CD4-positive, alpha-beta T cell treated with Interleukin-12 subunit alpha and Interleukin-12 subunit beta, for 1 hour (primary cell): ENCODE measurements at regions not wholly inside any gene's neighbourhood (a gene's known extent, or its start where the extent isn't known, plus 50 kb on each side); places are given as distances from the start of the nearest gene placed in this dataset.
"Not testable (repeated sequence)": the region's sequence is repeated elsewhere in the genome, so short reads cannot be mapped to it uniquely, and the experiment has no call there.

Source experiments
- DNase-seq: peaks from one replicate; pipeline ENCODE4 v3.0.0-alpha.2; 2020

GRCh38 chr6:112941613-112942012 is 594.5 kb downstream of the RFPL4B start:
- DNase-seq = no peak

DNA sequence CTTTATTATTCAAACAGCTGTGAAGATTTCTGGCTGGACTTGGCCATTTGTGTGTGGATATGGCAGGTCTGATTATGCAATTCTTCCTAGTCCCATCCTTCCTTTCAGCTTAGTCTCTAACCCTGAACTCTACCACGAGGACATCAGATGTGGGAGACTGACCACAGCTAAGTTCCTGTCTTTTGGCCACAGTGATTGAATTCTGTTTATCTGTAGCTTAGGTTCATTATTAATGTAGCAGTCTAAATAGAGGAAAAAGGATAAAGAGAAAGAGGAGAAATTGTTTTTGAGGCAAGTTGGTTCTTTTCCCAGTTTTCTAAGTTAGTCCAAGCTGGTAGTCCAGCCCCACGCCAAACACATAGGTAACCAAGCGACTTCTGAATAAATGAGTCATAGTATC is 598.9 kb downstream of the RFPL4B start:
- no peak for DNase-seq

DNA sequence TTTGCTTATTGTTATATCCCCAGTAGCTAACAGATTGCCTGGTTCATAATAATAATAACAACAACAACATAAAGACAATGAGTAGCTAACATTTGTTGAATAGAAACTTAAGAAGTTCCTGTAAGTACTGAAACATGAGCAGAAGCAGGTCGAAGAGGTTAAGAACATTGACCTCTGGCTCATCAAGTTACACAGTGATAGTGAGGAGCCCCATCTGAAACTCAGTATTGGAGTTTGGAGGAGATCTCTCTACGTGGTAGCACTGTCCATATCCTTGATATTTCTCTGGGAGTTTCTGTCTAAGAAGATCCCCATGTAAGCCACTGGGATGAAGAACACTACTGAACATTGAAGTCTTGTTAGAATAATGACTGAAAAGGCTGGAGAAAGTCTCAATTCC is 600.4 kb downstream of the RFPL4B start:
- DNase-seq = no peak

DNA sequence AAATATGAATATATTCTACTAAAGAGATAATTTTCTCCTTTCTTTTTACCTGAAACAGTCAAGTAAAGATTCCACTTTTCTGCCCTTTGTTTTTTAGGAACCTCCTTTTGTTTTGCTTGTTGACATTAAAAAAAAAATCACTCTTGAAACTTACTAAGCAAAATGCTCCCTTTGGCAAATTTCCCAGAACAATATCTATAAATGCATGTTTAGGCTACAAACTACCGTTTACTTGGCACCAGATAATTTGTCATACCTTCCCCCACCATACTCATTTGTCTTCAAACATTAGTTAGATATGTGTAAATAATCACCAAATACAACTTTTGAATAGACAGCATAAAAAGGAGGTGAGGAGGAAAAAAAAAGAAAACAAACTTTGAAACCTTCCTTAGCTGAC is 604.7 kb downstream of the RFPL4B start:
- DNase-seq = no peak

GRCh38 chr6:112955743-112956142 is 608.6 kb downstream of the RFPL4B start:
- DNase-seq = not testable (repeated sequence)

DNA sequence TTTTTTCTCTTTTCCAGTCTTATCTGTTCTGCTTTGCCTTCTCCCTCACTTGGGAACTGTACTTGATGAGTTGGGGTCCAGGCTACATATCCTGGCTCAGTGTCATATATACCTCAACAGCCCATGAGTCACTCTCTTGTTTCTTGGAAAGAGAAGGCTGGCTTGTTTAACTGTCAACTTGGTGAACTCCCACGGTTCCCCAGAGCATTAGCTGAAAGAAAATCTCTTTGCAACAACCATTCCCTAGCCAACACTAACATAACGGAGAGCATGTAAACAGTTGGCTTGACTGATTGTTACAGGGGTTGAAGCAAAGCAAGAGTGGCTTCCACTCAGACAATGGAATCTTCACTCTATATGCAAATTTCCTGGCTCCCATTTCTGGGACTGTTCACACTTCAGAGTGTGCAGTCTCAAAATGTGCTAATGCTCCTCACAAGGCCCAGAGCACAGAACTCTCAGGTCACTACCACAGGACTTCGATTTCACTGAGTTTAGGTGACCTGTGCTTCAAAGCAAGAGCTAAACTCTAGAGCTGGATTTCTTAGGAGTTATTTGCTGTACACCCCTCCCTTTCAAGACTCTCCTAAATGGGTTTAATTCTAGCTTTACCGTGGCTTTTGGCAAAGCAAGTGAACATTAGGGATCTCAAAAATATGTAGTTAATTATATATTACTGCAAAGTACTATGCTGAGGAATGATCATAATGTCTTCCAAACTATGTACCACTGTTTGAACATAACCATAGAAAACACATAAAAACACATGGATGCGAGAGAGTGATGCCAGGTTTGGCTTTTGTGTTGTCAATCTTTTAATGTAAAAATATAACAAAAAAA is 609.8 kb downstream of the RFPL4B start:
- DNase-seq = no peak

DNA sequence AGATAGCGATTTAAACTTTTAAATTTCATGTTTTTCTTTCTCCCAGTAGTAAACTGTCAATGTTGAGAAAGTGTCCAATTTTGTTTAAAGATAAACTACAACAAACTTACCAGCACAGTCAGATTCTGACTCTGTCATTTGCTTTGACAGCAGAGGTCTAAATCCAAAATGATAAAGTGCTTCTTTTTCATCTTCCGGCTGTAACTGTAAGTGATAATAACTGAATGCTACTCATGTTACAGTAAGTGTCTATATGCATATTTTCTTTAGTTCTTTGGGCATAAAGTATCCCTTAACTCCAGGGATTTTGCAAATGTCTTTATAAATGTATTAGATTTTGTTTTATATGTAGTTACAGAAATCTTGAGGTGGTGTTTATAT is 610.4 kb downstream of the RFPL4B start:
- no peak for DNase-seq

GRCh38 chr6:112960130-112960529 is 613.0 kb downstream of the RFPL4B start:
- not testable (repeated sequence) for DNase-seq

- DNase-seq = no peak
Observed at GRCh38 chr6:112967974-112968373, 620.8 kb downstream of the RFPL4B start.

DNA sequence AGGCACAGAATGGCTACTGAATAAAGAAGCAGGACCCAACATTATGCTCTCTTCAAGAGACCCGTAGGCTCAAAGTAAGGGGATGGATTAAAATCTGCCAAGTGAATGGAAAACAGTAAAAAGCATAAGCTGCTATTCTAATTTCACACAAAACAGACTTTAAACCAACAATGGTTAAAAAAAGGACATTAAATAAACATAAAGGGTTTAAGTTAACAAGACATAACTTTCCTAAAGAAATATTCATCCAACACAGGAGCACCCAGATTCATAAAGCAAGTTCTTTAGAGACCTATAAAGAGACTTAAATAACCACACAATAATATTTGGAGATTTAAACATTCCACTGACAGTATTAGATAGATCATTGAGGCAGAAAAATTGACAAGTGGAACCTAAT is 624.5 kb downstream of the RFPL4B start:
- DNase-seq = no peak

DNA sequence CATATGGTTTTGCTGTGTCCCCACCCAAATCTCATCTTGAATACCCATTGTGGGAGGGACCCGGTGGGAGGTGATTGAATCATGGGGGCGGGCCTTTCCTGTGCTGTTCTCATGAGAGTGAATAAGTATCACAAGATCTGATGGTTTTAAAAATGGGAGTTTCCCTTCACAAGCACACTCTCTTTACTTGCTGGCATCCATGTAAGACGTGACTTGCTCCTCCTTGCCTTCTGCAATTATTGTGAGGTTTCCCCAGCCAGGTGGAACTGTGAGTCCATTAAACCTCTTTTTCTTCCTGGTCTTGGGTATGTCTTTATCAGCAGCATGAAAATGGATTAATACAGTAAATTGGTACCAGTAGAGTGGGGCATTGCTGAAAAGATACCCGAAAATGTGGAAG is 627.8 kb downstream of the RFPL4B start:
- not testable (repeated sequence) for DNase-seq

DNA sequence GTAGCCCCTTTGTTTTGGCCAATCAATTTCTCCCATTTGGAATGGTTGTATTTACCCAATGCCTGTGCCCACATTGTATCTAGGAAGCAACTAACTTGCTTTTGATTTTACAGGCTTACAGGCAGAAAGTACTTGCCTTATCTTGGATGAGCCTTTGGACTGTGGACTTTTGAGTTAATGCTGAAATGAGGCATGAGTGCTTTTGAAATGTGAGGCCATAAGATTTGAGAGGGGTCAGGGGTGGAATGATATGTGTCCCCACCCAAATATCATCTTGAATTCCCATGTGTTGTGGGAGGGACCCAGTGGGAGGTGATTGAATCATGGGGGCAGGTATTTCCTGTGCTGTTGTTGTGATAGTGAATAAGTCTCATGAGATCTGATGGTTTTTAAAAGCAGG is 629.4 kb downstream of the RFPL4B start:
- not testable (repeated sequence) for DNase-seq

DNA sequence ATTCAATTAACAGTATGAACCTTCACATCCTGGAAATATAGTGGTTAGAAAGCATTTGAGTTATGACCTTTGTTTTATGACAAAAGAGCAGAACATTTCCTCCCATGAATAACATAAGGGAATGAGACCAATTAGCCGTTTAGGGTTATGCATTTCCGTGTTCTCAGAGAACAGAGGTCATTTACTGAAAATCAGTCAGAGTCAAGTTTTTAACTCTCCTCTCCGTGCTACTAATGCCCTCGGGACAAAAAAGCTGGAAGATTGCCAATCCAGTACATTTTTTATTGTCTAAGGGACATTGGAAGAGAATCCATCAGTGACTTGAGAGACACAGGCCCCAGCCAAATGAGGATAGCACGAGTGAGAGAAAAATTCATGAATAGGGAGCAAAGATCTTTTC is 632.7 kb downstream of the RFPL4B start:
- no peak for DNase-seq

GRCh38 chr6:112980676-112981075 is 633.5 kb downstream of the RFPL4B start:
- DNase-seq = no peak

- DNase-seq = no peak
Observed at GRCh38 chr6:112983713-112984261, 636.7 kb downstream of the RFPL4B start.

- no peak for DNase-seq
Observed at GRCh38 chr6:112984899-112985298, 637.8 kb downstream of the RFPL4B start.

GRCh38 chr6:112986321-112986720 is 639.2 kb downstream of the RFPL4B start:
- DNase-seq = no peak

GRCh38 chr6:112988748-112989147 is 641.6 kb downstream of the RFPL4B start:
- no peak for DNase-seq

DNA sequence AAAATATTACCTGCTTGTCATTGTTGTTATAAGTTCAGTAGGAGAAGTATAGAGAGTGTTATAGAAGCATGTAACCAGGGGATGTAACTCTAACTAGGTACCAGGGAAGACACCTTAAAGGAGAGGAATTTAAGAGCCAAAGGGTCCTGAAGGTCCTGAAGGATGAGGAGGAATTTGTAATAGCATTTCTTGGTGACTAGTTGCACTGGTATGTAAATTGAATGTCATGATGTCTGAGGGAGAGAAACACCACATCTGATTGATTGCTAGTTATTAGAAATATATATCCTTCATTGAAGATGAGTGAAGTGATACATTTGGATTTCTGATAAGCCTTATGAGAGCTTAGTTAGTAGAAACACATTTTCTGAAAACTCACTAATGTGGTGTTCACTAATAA is 643.8 kb downstream of the RFPL4B start:
- DNase-seq = no peak

GRCh38 chr6:112991912-112992311 is 644.8 kb downstream of the RFPL4B start:
- DNase-seq = no peak

DNA sequence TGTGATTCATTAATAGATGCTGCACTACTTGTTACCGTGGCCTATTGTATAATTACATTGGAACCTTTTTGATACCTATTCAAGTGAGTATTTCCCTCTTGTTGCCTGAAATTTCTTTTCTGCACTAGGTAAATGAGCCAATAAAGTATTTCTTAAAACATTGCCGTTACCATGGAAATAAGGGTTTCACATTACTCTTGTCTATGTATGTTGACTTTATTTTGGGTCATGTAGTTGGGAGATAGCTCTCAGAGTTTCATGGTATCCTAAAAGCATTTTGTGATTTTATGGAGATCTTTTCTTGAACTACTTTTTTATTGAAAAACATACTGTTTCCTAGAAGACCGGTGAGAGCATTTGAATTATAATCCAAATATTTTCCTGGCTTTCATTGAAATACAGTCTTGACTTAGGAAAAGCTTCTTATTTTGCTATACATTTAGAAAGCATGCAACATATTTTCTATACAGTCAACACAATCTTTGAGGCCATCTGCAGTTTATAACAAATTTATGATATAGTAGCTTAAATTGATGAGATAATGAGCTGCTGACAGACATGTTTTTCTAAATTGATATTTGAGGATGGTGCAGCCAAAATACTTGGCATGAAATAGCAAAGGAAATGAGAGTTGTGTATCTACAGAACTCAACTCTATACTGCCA is 650.4 kb downstream of the RFPL4B start:
- DNase-seq = no peak

GRCh38 chr6:113004054-113004453 is 656.9 kb downstream of the RFPL4B start:
- no peak for DNase-seq

- DNase-seq = no peak
Observed at GRCh38 chr6:113004470-113005270, 657.5 kb downstream of the RFPL4B start.
